Fibroblast of mammary gland (primary cell): ENCODE measurements at regions not wholly inside any gene's neighbourhood (a gene's known extent, or its start where the extent isn't known, plus 50 kb on each side); places are given as distances from the start of the nearest gene placed in this dataset.
A peak's percentile ranks its signal among the peaks of the same experiment; 100 is the strongest.

Source experiments
- DNase-seq: peaks from one replicate; pipeline ENCODE4 v3.0.0-alpha.2; 2010; ENCODE audit warnings: low read depth
- H3K4me3 ChIP-seq: 2 replicates; pipeline ENCODE4 v1.5.1; 2011; ENCODE audit warnings: low read depth, mild to moderate bottlenecking, low read length, moderate library complexity; ENCODE audit not compliant: control insufficient read depth
- CTCF ChIP-seq: conservative IDR thresholded peaks from 2 replicates; pipeline ENCODE4 v1.5.1; 2011; ENCODE audit warnings: low read depth, low read length, inconsistent platforms; ENCODE audit not compliant: control insufficient read depth, insufficient read depth

GRCh38 chr1:94596260-94596659 is 54.7 kb upstream of the F3 start:
- H3K4me3 ChIP-seq, result no peak overlapping the region
- no peak for TF ChIP-seq CTCF
- no peak for DNase-seq

- TF ChIP-seq CTCF, result no peak
- no peak overlapping the region for H3K4me3 ChIP-seq
- DNase-seq, result peak; percentile 76
Measured at GRCh38 chr1:94595658-94596057, 54.1 kb upstream of the F3 start.

- no peak for TF ChIP-seq CTCF
- DNase-seq, result no peak
- no peak overlapping the region for H3K4me3 ChIP-seq
Measured at GRCh38 chr1:94593611-94594010, 52.1 kb upstream of the F3 start.

GRCh38 chr1:94592571-94592920 is 51.0 kb upstream of the F3 start:
- TF ChIP-seq CTCF, result no peak
- DNase-seq, result no peak
- no peak overlapping the region for H3K4me3 ChIP-seq

GRCh38 chr1:94591823-94592570 is 50.4 kb upstream of the F3 start:
- no peak for TF ChIP-seq CTCF
- no peak for DNase-seq
- H3K4me3 ChIP-seq, result no peak overlapping the region
